Cardiac muscle cell (in vitro differentiated cells and primary cell): ENCODE measurements at regions not wholly inside any gene's neighbourhood (a gene's known extent, or its start where the extent isn't known, plus 50 kb on each side); places are given as distances from the start of the nearest gene placed in this dataset.

Experiments
- DNase-seq, 2 donors: peaks; one replicate each; pipeline versions ENCODE4 v3.0.0 to v3.0.0-alpha.2; 2010 to 2017; ENCODE audit warnings: low read depth in 1 of 2, low spot score in 1 of 2
- H3K27ac ChIP-seq: fragments of 200-600 bp; sonication (generic); 2 replicates; pipeline ENCODE4 v1.5.1; 2016
- H3K27me3 ChIP-seq: fragments of 200-600 bp; sonication (generic); 2 replicates; pipeline ENCODE4 v1.6.0; 2016; ENCODE audit warnings: control low read depth
- H3K36me3 ChIP-seq: fragments of 200-600 bp; sonication (generic); 2 replicates; pipeline ENCODE4 v1.5.1; 2016; ENCODE audit warnings: control low read depth
- H3K4me1 ChIP-seq: fragments of 200-600 bp; sonication (generic); 2 replicates; pipeline ENCODE4 v1.8.1; 2017; ENCODE audit warnings: low read depth, mild to moderate bottlenecking, mixed run types
- H3K4me3 ChIP-seq: fragments of 200-600 bp; sonication (generic); 2 replicates; pipeline ENCODE4 v1.5.1; 2016; ENCODE audit warnings: mild to moderate bottlenecking
- H3K9me3 ChIP-seq: fragments of 200-600 bp; sonication (generic); 2 replicates; pipeline ENCODE4 v1.5.1; 2017; ENCODE audit warnings: low read depth, mild to moderate bottlenecking, control low read depth
- CTCF ChIP-seq: IDR thresholded peaks from 2 replicates; pipeline ENCODE4 v1.5.1; 2012; ENCODE audit warnings: low read depth, mild to moderate bottlenecking, low read length

GRCh38 chrX:45740291-45740690 is 539.6 kb upstream of the DIPK2B start:
- no peaks in the 10 kb centered on the region for H3K36me3 ChIP-seq
- no peaks in the 10 kb centered on the region for H3K27me3 ChIP-seq
- no peak for TF ChIP-seq CTCF

GRCh38 chrX:45735571-45735970 is 534.9 kb upstream of the DIPK2B start:
- DNase-seq: no peak
- H3K9me3 ChIP-seq: peaks cover 2% of the 10 kb centered on the region
- TF ChIP-seq CTCF: no peak
- H3K36me3 ChIP-seq: no peaks in the 10 kb centered on the region
- H3K4me1 ChIP-seq: no peaks in the 10 kb centered on the region
- H3K27me3 ChIP-seq: no peaks in the 10 kb centered on the region
- no peak overlapping the region for H3K4me3 ChIP-seq
- H3K27ac ChIP-seq: no peak overlapping the region

More at GRCh38 chrX:45740291-45740690, 539.6 kb upstream of the DIPK2B start:
- DNase-seq: no peak
- peaks cover 2% of the 10 kb centered on the region for H3K9me3 ChIP-seq
- H3K27ac ChIP-seq: no peak overlapping the region
- H3K4me1 ChIP-seq: no peaks in the 10 kb centered on the region
- H3K4me3 ChIP-seq: no peak overlapping the region

GRCh38 chrX:45731448-45731847 is 530.8 kb upstream of the DIPK2B start:
- Histone ChIP-seq H3K27me3 (no peaks in the 10 kb centered on the region), H3K36me3 (no peaks in the 10 kb centered on the region), H3K9me3 (no peaks in the 10 kb centered on the region), H3K27ac (no peak overlapping the region), H3K4me1 (no peaks in the 10 kb centered on the region), H3K4me3 (no peak overlapping the region)
- no peak for DNase-seq
- TF ChIP-seq CTCF: no peak

GRCh38 chrX:45727761-45728160 is 527.1 kb upstream of the DIPK2B start:
- H3K4me1 ChIP-seq: no peaks in the 10 kb centered on the region
- no peaks in the 10 kb centered on the region for H3K36me3 ChIP-seq
- no peak overlapping the region for H3K27ac ChIP-seq
- no peak overlapping the region for H3K4me3 ChIP-seq
- no peaks in the 10 kb centered on the region for H3K27me3 ChIP-seq
- no peak for TF ChIP-seq CTCF
- H3K9me3 ChIP-seq: no peaks in the 10 kb centered on the region
- DNase-seq: no peak

GRCh38 chrX:45722471-45722870 is 521.8 kb upstream of the DIPK2B start:
- H3K4me3 ChIP-seq: no peak overlapping the region
- no peaks in the 10 kb centered on the region for H3K4me1 ChIP-seq
- TF ChIP-seq CTCF: no peak
- no peak overlapping the region for H3K27ac ChIP-seq
- H3K9me3 ChIP-seq: no peaks in the 10 kb centered on the region
- DNase-seq: no peak
- no peaks in the 10 kb centered on the region for H3K36me3 ChIP-seq
- H3K27me3 ChIP-seq: no peaks in the 10 kb centered on the region

- no peak overlapping the region for H3K27ac ChIP-seq
- peak in 1 of 2 donors; percentile 19 for DNase-seq
- H3K36me3 ChIP-seq: no peaks in the 10 kb centered on the region
- H3K4me3 ChIP-seq: no peak overlapping the region
- H3K4me1 ChIP-seq: no peaks in the 10 kb centered on the region
- H3K27me3 ChIP-seq: no peaks in the 10 kb centered on the region
- no peak for TF ChIP-seq CTCF
- H3K9me3 ChIP-seq: no peaks in the 10 kb centered on the region
Measured at GRCh38 chrX:45719751-45720501, 519.2 kb upstream of the DIPK2B start.
